Neural crest cell (in vitro differentiated cells): ENCODE measurements at regions not wholly inside any gene's neighbourhood (a gene's known extent, or its start where the extent isn't known, plus 50 kb on each side); places are given as distances from the start of the nearest gene placed in this dataset.

Experiments used
- DNase-seq: peaks from one replicate; pipeline ENCODE4 v3.0.0; 2021; ENCODE audit warnings: low read depth, mixed read lengths, low spot score
- H3K27ac Mint-ChIP-seq: one replicate; pipeline ENCODE4 v1.8.0; 2021; ENCODE audit warnings: mild to moderate bottlenecking, mixed read lengths; ENCODE audit not compliant: unreplicated experiment
- H3K27me3 Mint-ChIP-seq: 2 replicates; pipeline ENCODE4 v1.8.0; 2021; ENCODE audit warnings: low read depth, mild to moderate bottlenecking, mixed read lengths
- H3K36me3 Mint-ChIP-seq: 2 replicates; pipeline ENCODE4 v1.8.0; 2021; ENCODE audit warnings: low read depth, mild to moderate bottlenecking, mixed read lengths
- H3K4me1 Mint-ChIP-seq: 2 replicates; pipeline ENCODE4 v1.8.0; 2021; ENCODE audit warnings: mixed read lengths
- H3K4me3 Mint-ChIP-seq: one replicate; pipeline ENCODE4 v1.8.0; 2021; ENCODE audit warnings: mild to moderate bottlenecking, mixed read lengths
- H3K9me3 Mint-ChIP-seq: 2 replicates; pipeline ENCODE4 v1.8.0; 2021; ENCODE audit warnings: mixed read lengths
- TF ChIP-seq, protein P1 (sequence below): fragments of 200-600 bp; sonication (generic); conservative IDR thresholded peaks from 2 replicates; pipeline ENCODE4 v1.5.0; 2021; ENCODE audit warnings: antibody characterized with exemption, mild to moderate bottlenecking

DNA sequence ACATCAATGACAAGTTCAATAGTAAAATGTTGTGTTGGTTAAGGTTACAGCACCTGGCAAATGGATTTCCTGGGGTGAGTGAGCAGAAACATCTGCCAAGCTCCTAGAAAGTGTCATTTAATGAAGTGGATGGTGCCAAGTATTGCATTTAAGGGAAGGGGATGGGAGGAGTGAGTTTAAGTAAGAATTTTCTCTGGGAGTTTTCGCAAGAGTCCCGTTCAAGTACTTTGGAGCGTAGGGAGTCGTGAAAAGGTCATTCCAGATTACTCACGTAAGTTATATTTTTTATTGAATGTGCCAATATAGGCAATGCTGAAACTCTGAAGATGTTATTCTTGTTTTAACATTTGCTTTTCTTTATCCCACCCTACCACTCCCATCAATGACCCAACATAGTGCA, 117.4 kb upstream of the RAB3GAP2 start:
- H3K27ac Mint-ChIP-seq = no peak overlapping the region
- peaks cover 10% of the 10 kb centered on the region for H3K9me3 Mint-ChIP-seq
- TF ChIP-seq, protein P1, sequence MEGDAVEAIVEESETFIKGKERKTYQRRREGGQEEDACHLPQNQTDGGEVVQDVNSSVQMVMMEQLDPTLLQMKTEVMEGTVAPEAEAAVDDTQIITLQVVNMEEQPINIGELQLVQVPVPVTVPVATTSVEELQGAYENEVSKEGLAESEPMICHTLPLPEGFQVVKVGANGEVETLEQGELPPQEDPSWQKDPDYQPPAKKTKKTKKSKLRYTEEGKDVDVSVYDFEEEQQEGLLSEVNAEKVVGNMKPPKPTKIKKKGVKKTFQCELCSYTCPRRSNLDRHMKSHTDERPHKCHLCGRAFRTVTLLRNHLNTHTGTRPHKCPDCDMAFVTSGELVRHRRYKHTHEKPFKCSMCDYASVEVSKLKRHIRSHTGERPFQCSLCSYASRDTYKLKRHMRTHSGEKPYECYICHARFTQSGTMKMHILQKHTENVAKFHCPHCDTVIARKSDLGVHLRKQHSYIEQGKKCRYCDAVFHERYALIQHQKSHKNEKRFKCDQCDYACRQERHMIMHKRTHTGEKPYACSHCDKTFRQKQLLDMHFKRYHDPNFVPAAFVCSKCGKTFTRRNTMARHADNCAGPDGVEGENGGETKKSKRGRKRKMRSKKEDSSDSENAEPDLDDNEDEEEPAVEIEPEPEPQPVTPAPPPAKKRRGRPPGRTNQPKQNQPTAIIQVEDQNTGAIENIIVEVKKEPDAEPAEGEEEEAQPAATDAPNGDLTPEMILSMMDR = no peak
- peaks cover 9% of the 10 kb centered on the region for H3K27me3 Mint-ChIP-seq
- H3K4me1 Mint-ChIP-seq = no peaks in the 10 kb centered on the region
- no peak for DNase-seq
- peaks cover 5% of the 10 kb centered on the region for H3K36me3 Mint-ChIP-seq
- no peak overlapping the region for H3K4me3 Mint-ChIP-seq

DNA sequence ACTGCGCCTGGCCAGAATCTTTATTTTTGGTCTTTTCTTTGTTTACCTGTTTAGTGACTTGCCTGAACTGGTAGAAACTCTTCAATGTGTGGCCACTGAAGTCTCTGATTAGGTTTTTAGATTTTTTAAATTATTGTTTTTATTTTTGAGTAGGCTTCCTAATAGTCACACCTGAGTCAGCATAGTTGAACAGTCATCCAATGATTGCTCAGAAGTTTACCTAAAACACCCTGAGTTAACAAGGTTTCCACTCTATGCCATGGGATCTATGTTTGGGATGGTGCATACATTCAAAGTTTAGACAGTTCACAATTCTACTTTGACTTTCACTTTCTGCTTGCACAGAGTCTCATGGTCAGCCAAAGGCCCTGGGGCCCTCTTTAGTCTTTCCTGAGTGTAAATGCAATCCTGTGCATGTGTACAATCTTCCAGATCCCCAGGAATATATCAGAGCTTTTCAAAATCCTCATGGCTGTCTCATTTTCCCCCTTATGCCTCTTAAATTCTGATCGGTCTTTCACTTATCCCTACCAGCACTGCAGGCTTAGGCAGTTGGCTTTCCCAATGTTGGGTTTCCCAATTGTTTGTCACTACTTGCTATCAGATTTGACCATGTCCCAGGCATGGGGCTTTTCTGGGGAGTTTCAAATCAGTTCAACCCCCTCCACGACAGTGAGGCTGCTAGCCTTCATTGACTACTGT, 114.4 kb upstream of the RAB3GAP2 start:
- no peaks in the 10 kb centered on the region for H3K4me1 Mint-ChIP-seq
- peaks cover 5% of the 10 kb centered on the region for H3K36me3 Mint-ChIP-seq
- no peak overlapping the region for H3K4me3 Mint-ChIP-seq
- TF ChIP-seq, protein P1 = no peak
- H3K27ac Mint-ChIP-seq = no peak overlapping the region
- DNase-seq = no peak
- H3K27me3 Mint-ChIP-seq = peaks cover 5% of the 10 kb centered on the region
- peaks cover 11% of the 10 kb centered on the region for H3K9me3 Mint-ChIP-seq

DNA sequence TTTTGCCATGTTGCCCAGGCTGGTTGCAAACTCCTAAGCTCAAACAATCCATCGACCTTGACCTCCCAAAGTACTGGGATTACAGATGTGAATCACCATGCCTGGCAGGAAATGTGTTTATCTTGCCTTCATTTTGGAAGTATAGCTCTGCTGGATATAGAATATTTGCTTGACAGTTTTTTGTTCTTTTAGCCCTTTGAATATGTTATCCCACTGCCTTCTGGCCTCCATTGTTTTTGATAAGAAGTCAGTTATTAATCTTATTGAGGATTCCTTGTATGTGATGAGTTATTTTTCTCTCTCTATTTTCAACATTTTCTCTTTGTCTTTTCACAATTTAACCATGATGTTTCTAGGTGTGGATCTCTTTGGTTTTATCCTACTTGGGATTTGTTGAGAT, 112.9 kb upstream of the RAB3GAP2 start:
- DNase-seq = no peak
- Mint-ChIP-seq H3K9me3 (peaks cover 11% of the 10 kb centered on the region), H3K4me1 (no peaks in the 10 kb centered on the region), H3K27me3 (peaks cover 5% of the 10 kb centered on the region), H3K27ac (no peak overlapping the region), H3K4me3 (no peak overlapping the region), H3K36me3 (peaks cover 5% of the 10 kb centered on the region)
- TF ChIP-seq, protein P1 = no peak

DNA sequence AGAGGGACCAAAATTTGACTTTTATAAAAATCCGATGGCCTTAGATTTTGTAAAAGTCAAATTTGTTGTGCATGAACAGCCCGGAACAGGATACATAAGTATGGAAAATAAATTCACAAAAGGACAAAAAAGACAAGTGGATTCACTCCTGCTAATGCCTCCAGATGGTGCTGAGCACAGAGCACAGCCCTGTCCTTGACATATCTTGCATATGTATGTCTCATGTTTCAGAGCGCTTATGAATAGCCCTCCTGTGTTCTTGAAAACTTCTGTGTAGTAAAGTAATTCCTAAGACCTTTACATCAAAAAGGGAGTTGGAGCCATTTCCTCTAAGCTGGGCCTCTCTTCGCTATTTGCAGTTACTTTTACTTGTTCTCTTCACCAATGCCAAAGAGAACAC, 110.7 kb upstream of the RAB3GAP2 start:
- peaks cover 2% of the 10 kb centered on the region for H3K27me3 Mint-ChIP-seq
- peaks cover 11% of the 10 kb centered on the region for H3K9me3 Mint-ChIP-seq
- no peak overlapping the region for H3K4me3 Mint-ChIP-seq
- peaks cover 5% of the 10 kb centered on the region for H3K36me3 Mint-ChIP-seq
- no peaks in the 10 kb centered on the region for H3K4me1 Mint-ChIP-seq
- H3K27ac Mint-ChIP-seq = no peak overlapping the region
- DNase-seq = no peak
- TF ChIP-seq, protein P1 = no peak

DNA sequence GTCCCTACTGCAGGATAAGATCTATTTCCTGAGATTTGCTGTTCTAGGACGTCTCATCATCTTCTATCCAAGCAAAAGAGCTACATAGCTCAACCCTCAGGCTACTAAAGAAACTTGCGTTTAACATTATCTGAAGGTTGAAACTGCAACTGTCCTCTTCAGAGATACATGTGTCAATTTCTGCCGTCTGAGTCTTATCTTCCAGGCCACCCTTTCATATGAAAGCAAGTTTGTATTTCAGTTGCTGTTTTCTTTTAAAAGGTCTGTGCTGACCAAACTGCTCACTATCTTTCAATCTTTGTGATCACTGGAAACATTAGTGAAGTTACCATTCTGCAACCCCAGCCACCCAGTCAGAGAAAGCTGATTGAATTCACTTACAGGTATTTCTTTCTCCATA, 108.6 kb upstream of the RAB3GAP2 start:
- Mint-ChIP-seq H3K4me1 (no peaks in the 10 kb centered on the region), H3K4me3 (no peak overlapping the region), H3K36me3 (peaks cover 5% of the 10 kb centered on the region), H3K27me3 (peaks cover 2% of the 10 kb centered on the region), H3K9me3 (peaks cover 11% of the 10 kb centered on the region), H3K27ac (no peak overlapping the region)
- DNase-seq = no peak
- TF ChIP-seq, protein P1 = no peak
